K562 (cell line): ENCODE measurements at regions not wholly inside any gene's neighbourhood (a gene's known extent, or its start where the extent isn't known, plus 50 kb on each side); places are given as distances from the start of the nearest gene placed in this dataset.

ENCODE experiments used
- ARHGAP35 ChIP-seq: fragments of 450-650 bp; IDR thresholded peaks from 2 replicates; pipeline ENCODE4 v1.6.1; 2018; ENCODE audit not compliant: partially characterized antibody
- HNRNPK ChIP-seq: fragments of 200-400 bp; formaldehyde crosslinking; IDR thresholded peaks from one replicate; pipeline ENCODE4 v1.6.1; 2018; ENCODE audit warnings: mild to moderate bottlenecking, low read depth, low read length; ENCODE audit not compliant: poor library complexity, severe bottlenecking
- KDM1A ChIP-seq, 2 experiments: fragments of 450-650 bp; IDR thresholded peaks; 2 replicates each; pipeline ENCODE4 v1.6.1; 2016; ENCODE audit warnings: mild to moderate bottlenecking in 2 of 2
- LCOR ChIP-seq: sonication (generic); formaldehyde crosslinking; IDR thresholded peaks from 2 replicates; pipeline ENCODE4 v1.8.0; 2022; ENCODE audit warnings: mild to moderate bottlenecking, missing genetic modification reagents
- PTRF ChIP-seq: fragments of 450-650 bp; IDR thresholded peaks from 2 replicates; pipeline ENCODE4 v1.6.1; 2016; ENCODE audit warnings: mild to moderate bottlenecking, missing genetic modification characterization, missing compliant biosample characterization
- TF ChIP-seq, protein P1 (sequence below): sonication (generic); formaldehyde crosslinking; IDR thresholded peaks from 2 replicates; pipeline ENCODE4 v1.5.0; 2020; ENCODE audit warnings: missing genetic modification reagents
- TF ChIP-seq, protein P2 (sequence below): fragments of 450-650 bp; formaldehyde crosslinking; IDR thresholded peaks from 2 replicates; pipeline ENCODE4 v1.4.0; 2020; ENCODE audit warnings: mild to moderate bottlenecking
- TF ChIP-seq, protein P3 (sequence below): fragments of 200-400 bp; formaldehyde crosslinking; IDR thresholded peaks from 2 replicates; pipeline ENCODE4 v1.6.1; 2017; ENCODE audit warnings: mild to moderate bottlenecking, low read depth, low read length, moderate library complexity

DNA sequence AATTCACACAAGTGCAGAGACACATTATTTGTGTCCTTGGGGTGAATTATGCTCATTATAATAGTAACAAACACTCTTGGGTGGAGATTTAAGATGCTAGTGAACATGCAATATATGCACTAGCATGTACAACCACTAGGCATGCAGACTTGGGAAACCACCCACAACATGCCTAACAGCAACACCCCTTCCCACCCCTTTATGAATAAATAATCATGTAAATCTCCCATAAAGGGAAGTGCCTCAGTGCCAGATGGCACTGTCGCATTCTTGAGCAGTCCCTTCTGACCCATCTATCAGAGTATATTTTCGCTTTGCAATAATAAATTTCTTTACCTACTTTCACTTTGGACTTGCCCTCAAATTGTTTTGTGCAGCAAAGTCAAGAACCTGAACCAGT, 1362.2 kb downstream of the OLFM4 start (continued):
- TF ChIP-seq, protein P1, sequence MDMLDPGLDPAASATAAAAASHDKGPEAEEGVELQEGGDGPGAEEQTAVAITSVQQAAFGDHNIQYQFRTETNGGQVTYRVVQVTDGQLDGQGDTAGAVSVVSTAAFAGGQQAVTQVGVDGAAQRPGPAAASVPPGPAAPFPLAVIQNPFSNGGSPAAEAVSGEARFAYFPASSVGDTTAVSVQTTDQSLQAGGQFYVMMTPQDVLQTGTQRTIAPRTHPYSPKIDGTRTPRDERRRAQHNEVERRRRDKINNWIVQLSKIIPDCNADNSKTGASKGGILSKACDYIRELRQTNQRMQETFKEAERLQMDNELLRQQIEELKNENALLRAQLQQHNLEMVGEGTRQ (CRISPR knock-in tag), result no peak
- TF ChIP-seq, protein P2, sequence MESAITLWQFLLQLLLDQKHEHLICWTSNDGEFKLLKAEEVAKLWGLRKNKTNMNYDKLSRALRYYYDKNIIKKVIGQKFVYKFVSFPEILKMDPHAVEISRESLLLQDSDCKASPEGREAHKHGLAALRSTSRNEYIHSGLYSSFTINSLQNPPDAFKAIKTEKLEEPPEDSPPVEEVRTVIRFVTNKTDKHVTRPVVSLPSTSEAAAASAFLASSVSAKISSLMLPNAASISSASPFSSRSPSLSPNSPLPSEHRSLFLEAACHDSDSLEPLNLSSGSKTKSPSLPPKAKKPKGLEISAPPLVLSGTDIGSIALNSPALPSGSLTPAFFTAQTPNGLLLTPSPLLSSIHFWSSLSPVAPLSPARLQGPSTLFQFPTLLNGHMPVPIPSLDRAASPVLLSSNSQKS (CRISPR knock-in tag), result no peak
- TF ChIP-seq HNRNPK (no peak), PTRF (tag) (no peak), KDM1A (IDR thresholded peaks at IDR 0.05) (no peak), LCOR (CRISPR knock-in tag) (no peak), ARHGAP35 (no peak)
- TF ChIP-seq, protein P3, sequence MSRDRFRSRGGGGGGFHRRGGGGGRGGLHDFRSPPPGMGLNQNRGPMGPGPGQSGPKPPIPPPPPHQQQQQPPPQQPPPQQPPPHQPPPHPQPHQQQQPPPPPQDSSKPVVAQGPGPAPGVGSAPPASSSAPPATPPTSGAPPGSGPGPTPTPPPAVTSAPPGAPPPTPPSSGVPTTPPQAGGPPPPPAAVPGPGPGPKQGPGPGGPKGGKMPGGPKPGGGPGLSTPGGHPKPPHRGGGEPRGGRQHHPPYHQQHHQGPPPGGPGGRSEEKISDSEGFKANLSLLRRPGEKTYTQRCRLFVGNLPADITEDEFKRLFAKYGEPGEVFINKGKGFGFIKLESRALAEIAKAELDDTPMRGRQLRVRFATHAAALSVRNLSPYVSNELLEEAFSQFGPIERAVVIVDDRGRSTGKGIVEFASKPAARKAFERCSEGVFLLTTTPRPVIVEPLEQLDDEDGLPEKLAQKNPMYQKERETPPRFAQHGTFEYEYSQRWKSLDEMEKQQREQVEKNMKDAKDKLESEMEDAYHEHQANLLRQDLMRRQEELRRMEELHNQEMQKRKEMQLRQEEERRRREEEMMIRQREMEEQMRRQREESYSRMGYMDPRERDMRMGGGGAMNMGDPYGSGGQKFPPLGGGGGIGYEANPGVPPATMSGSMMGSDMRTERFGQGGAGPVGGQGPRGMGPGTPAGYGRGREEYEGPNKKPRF, result no peak
- TF ChIP-seq, all 486 proteins: peak for 0
